K562 (cell line): ENCODE measurements at regions not wholly inside any gene's neighbourhood (a gene's known extent, or its start where the extent isn't known, plus 50 kb on each side); places are given as distances from the start of the nearest gene placed in this dataset.

Experiments used
- ATAC-seq: fragments of 200-7000 bp; cut with Tn5 transposase; 3 replicates; pipeline ENCODE4 v1.9.1; 2020; ENCODE audit warnings: moderate library complexity
- BruUV-seq: library from RNA; stranded (reverse); fragments of 400-500 nt; replicated peaks from 2 replicates; lab custom pipeline; 2021; lab: Mats Ljungman, UMichigan
- CTCF ChIA-PET: fragments of 300-600 bp; formaldehyde crosslinking; extraction: SDS; loops from one replicate; lab custom pipeline; 2021; ENCODE audit warnings: low intra/inter-chr PET ratio; lab: Yijun Ruan, JAX
- POLR2A ChIA-PET: fragments of 300-600, 350-650 bp; sonication (Branson Sonifier 250); formaldehyde crosslinking; extraction: SDS; loops from one replicate; lab custom pipeline; 2021; ENCODE audit warnings: antibody characterized with exemption, inconsistent platforms; lab: Yijun Ruan, JAX
- DNase-seq, 4 experiments: peaks; one replicate each; pipeline versions ENCODE4 v3.0.0 to v3.0.0-alpha.2; 2011 to 2018; ENCODE audit warnings: low spot score in 3 of 4, mixed read lengths in 3 of 4; ENCODE audit errors: extremely low read depth in 1 of 4
- FAIRE-seq: peaks from 2 replicates; lab custom pipeline; 2011; peaks lifted over from hg19 to GRCh38; lab: Jason Lieb, UNC
- H2AFZ ChIP-seq: 2 replicates; pipeline ENCODE4 v1.6.0; 2011; ENCODE audit warnings: low read depth, low read length, control low read depth, inconsistent platforms
- H3K27ac ChIP-seq: fragments of 200-600 bp; 3 replicates; pipeline ENCODE4 v1.8.0; 2011; ENCODE audit warnings: low read depth, mild to moderate bottlenecking, control low read depth, inconsistent platforms, low read length, moderate library complexity, mixed read lengths; ENCODE audit errors: extremely low read depth
- H3K27me3 ChIP-seq, 2 experiments: fragments of 300-600 bp in 1 of 2; 2 replicates in 1 of 2; 3 replicates in 1 of 2; pipeline versions ENCODE4 v1.6.0 to v1.8.0; 2011; ENCODE audit warnings: inconsistent platforms in 2 of 2, low read length in 2 of 2, mild to moderate bottlenecking in 1 of 2, mixed read lengths in 1 of 2, moderate library complexity in 1 of 2; ENCODE audit not compliant: control insufficient read depth in 2 of 2, insufficient read depth in 2 of 2
- H3K36me3 ChIP-seq: fragments of 300-600 bp; 3 replicates; pipeline ENCODE4 v1.8.0; 2011; ENCODE audit warnings: mild to moderate bottlenecking, low read length, inconsistent platforms; ENCODE audit not compliant: control insufficient read depth, insufficient read depth
- H3K4me1 ChIP-seq, 2 experiments: fragments of 200-600 bp in 1 of 2; replicated peaks in 1 of 2; 2 replicates in 1 of 2; 3 replicates in 1 of 2; pipeline versions ENCODE4 v1.5.1 to v1.8.0; 2011; ENCODE audit warnings: inconsistent platforms in 2 of 2, low read length in 2 of 2, mild to moderate bottlenecking in 1 of 2, mixed read lengths in 1 of 2, moderate library complexity in 1 of 2; ENCODE audit not compliant: control insufficient read depth in 2 of 2, insufficient read depth in 2 of 2
- H3K4me2 ChIP-seq: 2 replicates; pipeline ENCODE4 v1.6.1; 2011; ENCODE audit warnings: low read length, control low read depth, inconsistent platforms, mixed read lengths; ENCODE audit not compliant: insufficient read depth
- H3K4me3 ChIP-seq: fragments of 200-600 bp; sonication (generic), shearing (Covaris generic); 2 replicates; pipeline ENCODE4 v1.5.1; 2016; ENCODE audit warnings: control low read depth, inconsistent platforms
- H3K79me2 ChIP-seq: fragments of 200-600 bp; 3 replicates; pipeline ENCODE4 v1.8.0; 2011; ENCODE audit warnings: low read length, inconsistent platforms; ENCODE audit not compliant: control insufficient read depth, insufficient read depth
- H3K9ac ChIP-seq, 2 experiments: 2 replicates each; pipeline versions ENCODE4 v1.6.0 to v1.6.1; 2011; ENCODE audit warnings: low read depth in 2 of 2, low read length in 2 of 2, control low read depth in 1 of 2, inconsistent platforms in 1 of 2, mild to moderate bottlenecking in 1 of 2, mixed read lengths in 1 of 2; ENCODE audit not compliant: insufficient read depth in 1 of 2
- H3K9me1 ChIP-seq: one replicate; pipeline ENCODE4 v1.6.0; 2011; ENCODE audit warnings: inconsistent platforms, mild to moderate bottlenecking, low read length, moderate library complexity; ENCODE audit not compliant: control insufficient read depth, insufficient read depth
- H3K9me3 ChIP-seq: replicated peaks from 2 replicates; pipeline ENCODE4 v1.5.1; 2011; ENCODE audit warnings: low read depth, low read length, inconsistent platforms; ENCODE audit not compliant: control insufficient read depth, insufficient read depth
- H4K20me1 ChIP-seq: replicated peaks from 2 replicates; pipeline ENCODE4 v1.6.1; 2011; ENCODE audit warnings: low read length, inconsistent platforms, mixed read lengths; ENCODE audit not compliant: control insufficient read depth, insufficient read depth
- ARNT ChIP-seq, 2 experiments: fragments of 450-650 bp; IDR thresholded peaks; 2 replicates each; pipeline ENCODE4 v1.6.1; 2016; ENCODE audit warnings: mild to moderate bottlenecking in 1 of 2
- CEBPB ChIP-seq: fragments of 450-650 bp; IDR thresholded peaks from 2 replicates; pipeline ENCODE4 v1.6.1; 2016; ENCODE audit warnings: missing genetic modification characterization, missing compliant biosample characterization
- EP300 ChIP-seq: IDR thresholded peaks from 2 replicates; pipeline ENCODE4 v1.6.1; 2012; ENCODE audit warnings: low read length, improper control_type of control experiment
- HDGF ChIP-seq: fragments of 450-650 bp; IDR thresholded peaks from 2 replicates; pipeline ENCODE4 v1.6.1; 2016
- MTA3 ChIP-seq: fragments of 450-650 bp; formaldehyde crosslinking; IDR thresholded peaks from 2 replicates; pipeline ENCODE4 v1.6.1; 2017; ENCODE audit warnings: mild to moderate bottlenecking, borderline replicate concordance
- SAFB2 ChIP-seq: fragments of 200-400 bp; formaldehyde crosslinking; IDR thresholded peaks from 2 replicates; pipeline ENCODE4 v1.6.1; 2018; ENCODE audit warnings: borderline replicate concordance, low read length, low read depth, moderate library complexity; ENCODE audit not compliant: severe bottlenecking
- SNRNP70 ChIP-seq: fragments of 200-400 bp; formaldehyde crosslinking; optimal IDR thresholded peaks from 2 replicates; pipeline ENCODE3; 2017; ENCODE audit warnings: low read depth, low read length
- THRA ChIP-seq: fragments of 450-650 bp; IDR thresholded peaks from 2 replicates; pipeline ENCODE4 v1.6.1; 2017; ENCODE audit warnings: mild to moderate bottlenecking, moderate library complexity
- TOE1 ChIP-seq, 2 experiments: fragments of 450-650 bp in 1 of 2; sonication (generic) in 1 of 2; formaldehyde crosslinking in 1 of 2; IDR thresholded peaks; 2 replicates each; pipeline versions ENCODE4 v1.7.1 to v1.8.0; 2016 to 2022; ENCODE audit warnings: borderline replicate concordance in 2 of 2, mild to moderate bottlenecking in 2 of 2, antibody characterized with exemption in 1 of 2, inconsistent platforms in 1 of 2, low read depth in 1 of 2, missing genetic modification reagents in 1 of 2, moderate library complexity in 1 of 2
- TRIM24 ChIP-seq, 2 experiments: fragments of 450-650 bp; IDR thresholded peaks; 2 replicates each; pipeline ENCODE4 v1.6.1; 2016
- ZNF561 ChIP-seq: fragments of 450-650 bp; formaldehyde crosslinking; conservative IDR thresholded peaks from 2 replicates; pipeline ENCODE4 v1.4.0; 2020; ENCODE audit warnings: mild to moderate bottlenecking, moderate library complexity
- WGBS: fragments of 100-300 bp; shearing (Covaris generic); methylation state at CpG from one replicate; pipeline ENCODE4 v1.1.6; 2016; ENCODE audit warnings: low coverage, mixed read lengths; ENCODE audit not compliant: insufficient coverage; ENCODE audit errors: missing lambda C conversion rate; 5-methylcytosine and 5-hydroxymethylcytosine counted together
- in situ Hi-C: fragments of 300-500 bp; cut with MboI; formaldehyde crosslinking; loops from 4 replicates; pipeline ENCODE4 v1.15.0; 2018; ENCODE audit warnings: inconsistent platforms, mixed read lengths
- intact Hi-C: fragments of 100-400 bp; cut with micrococcal nuclease; formaldehyde crosslinking; loops from 2 replicates; pipeline ENCODE4 v1.14.2; 2022
- TF ChIP-seq, protein P1 (sequence below): fragments of 250-450 bp; sonication (Bioruptor Pico); IDR thresholded peaks from 2 replicates; pipeline ENCODE4 v1.4.0; 2020
- TF ChIP-seq, protein P2 (sequence below): fragments of 150-350 bp; IDR thresholded peaks from 2 replicates; pipeline ENCODE4 v1.6.1; 2014; ENCODE audit warnings: low read depth, mild to moderate bottlenecking, low read length, borderline replicate concordance
- TF ChIP-seq, protein P3 (sequence below), 2 experiments: IDR thresholded peaks; 2 replicates each; pipeline ENCODE4 v1.6.1; 2012; ENCODE audit warnings: improper control_type of control experiment in 2 of 2, low read depth in 2 of 2, low read length in 2 of 2, borderline replicate concordance in 1 of 2

- DNase-seq (no peak), ATAC-seq (no peak), FAIRE-seq (no peak)
- Histone ChIP-seq H3K9me3 (no peaks in the 10 kb centered on the region), H3K79me2 (no peaks in the 10 kb centered on the region), H3K9me1 (no peaks in the 10 kb centered on the region), H3K27me3 (no peaks in the 10 kb centered on the region), H3K36me3 (no peaks in the 10 kb centered on the region), H3K9ac (no peak overlapping the region), H3K4me1 (no peaks in the 10 kb centered on the region), H3K4me3 (no peak overlapping the region), H3K4me2 (no peak overlapping the region), H2AFZ (no peak overlapping the region), H3K27ac (no peak overlapping the region), H4K20me1 (no peaks in the 10 kb centered on the region)
- ChIA-PET POLR2A (interaction anchor here (0.6 to 3.7 kb wide), 4 partner anchors 9 to 261 kb away, joined by 3 to 17 read pairs (median 4); partner anchors contain the start of gene BTG1), CTCF (interaction anchor here (1.0 kb wide), 1 partner anchor 260 kb away, joined by 4 read pairs; no protein-coding TSS in a partner anchor)
- in situ Hi-C loops (no loop called here), intact Hi-C loops (loop anchor here (2.0 kb wide), 1 partner anchor 261 kb away; the partner anchor contains the start of gene BTG1)
- WGBS, result 43% methylated on average over 4 of the region's 4 CpGs
- no TSS peak for BruUV-seq
- TF ChIP-seq, protein P1, sequence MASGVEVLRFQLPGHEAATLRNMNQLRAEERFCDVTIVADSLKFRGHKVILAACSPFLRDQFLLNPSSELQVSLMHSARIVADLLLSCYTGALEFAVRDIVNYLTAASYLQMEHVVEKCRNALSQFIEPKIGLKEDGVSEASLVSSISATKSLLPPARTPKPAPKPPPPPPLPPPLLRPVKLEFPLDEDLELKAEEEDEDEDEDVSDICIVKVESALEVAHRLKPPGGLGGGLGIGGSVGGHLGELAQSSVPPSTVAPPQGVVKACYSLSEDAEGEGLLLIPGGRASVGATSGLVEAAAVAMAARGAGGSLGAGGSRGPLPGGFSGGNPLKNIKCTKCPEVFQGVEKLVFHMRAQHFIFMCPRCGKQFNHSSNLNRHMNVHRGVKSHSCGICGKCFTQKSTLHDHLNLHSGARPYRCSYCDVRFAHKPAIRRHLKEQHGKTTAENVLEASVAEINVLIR (CRISPR knock-in tag), result no peak
- TF ChIP-seq SNRNP70 (no peak), CEBPB (no peak), MTA3 (no peak), ZNF561 (no peak), HDGF (no peak), TOE1 (IDR thresholded peaks at IDR 0.05; ENCODE audit: borderline replicate concordance) (no peak), TOE1 (CRISPR knock-in tag; IDR thresholded peaks at IDR 0.05; ENCODE audit: borderline replicate concordance, low read depth) (no peak), THRA (no peak), EP300 (no peak), ARNT (IDR thresholded peaks at IDR 0.05) (no peak), TRIM24 (IDR thresholded peaks at IDR 0.05) (no peak), SAFB2 (no peak)
- TF ChIP-seq, protein P2, sequence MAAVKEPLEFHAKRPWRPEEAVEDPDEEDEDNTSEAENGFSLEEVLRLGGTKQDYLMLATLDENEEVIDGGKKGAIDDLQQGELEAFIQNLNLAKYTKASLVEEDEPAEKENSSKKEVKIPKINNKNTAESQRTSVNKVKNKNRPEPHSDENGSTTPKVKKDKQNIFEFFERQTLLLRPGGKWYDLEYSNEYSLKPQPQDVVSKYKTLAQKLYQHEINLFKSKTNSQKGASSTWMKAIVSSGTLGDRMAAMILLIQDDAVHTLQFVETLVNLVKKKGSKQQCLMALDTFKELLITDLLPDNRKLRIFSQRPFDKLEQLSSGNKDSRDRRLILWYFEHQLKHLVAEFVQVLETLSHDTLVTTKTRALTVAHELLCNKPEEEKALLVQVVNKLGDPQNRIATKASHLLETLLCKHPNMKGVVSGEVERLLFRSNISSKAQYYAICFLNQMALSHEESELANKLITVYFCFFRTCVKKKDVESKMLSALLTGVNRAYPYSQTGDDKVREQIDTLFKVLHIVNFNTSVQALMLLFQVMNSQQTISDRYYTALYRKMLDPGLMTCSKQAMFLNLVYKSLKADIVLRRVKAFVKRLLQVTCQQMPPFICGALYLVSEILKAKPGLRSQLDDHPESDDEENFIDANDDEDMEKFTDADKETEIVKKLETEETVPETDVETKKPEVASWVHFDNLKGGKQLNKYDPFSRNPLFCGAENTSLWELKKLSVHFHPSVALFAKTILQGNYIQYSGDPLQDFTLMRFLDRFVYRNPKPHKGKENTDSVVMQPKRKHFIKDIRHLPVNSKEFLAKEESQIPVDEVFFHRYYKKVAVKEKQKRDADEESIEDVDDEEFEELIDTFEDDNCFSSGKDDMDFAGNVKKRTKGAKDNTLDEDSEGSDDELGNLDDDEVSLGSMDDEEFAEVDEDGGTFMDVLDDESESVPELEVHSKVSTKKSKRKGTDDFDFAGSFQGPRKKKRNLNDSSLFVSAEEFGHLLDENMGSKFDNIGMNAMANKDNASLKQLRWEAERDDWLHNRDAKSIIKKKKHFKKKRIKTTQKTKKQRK, result no peak
- TF ChIP-seq, protein P3, sequence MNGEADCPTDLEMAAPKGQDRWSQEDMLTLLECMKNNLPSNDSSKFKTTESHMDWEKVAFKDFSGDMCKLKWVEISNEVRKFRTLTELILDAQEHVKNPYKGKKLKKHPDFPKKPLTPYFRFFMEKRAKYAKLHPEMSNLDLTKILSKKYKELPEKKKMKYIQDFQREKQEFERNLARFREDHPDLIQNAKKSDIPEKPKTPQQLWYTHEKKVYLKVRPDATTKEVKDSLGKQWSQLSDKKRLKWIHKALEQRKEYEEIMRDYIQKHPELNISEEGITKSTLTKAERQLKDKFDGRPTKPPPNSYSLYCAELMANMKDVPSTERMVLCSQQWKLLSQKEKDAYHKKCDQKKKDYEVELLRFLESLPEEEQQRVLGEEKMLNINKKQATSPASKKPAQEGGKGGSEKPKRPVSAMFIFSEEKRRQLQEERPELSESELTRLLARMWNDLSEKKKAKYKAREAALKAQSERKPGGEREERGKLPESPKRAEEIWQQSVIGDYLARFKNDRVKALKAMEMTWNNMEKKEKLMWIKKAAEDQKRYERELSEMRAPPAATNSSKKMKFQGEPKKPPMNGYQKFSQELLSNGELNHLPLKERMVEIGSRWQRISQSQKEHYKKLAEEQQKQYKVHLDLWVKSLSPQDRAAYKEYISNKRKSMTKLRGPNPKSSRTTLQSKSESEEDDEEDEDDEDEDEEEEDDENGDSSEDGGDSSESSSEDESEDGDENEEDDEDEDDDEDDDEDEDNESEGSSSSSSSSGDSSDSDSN (IDR thresholded peaks at IDR 0.05; ENCODE audit: borderline replicate concordance in 1 of 2, low read depth in 2 of 2, low read length in 2 of 2), result no peak
Observed at GRCh38 chr12:91883811-91884210, 261.8 kb downstream of the BTG1 start.
